ENCODE measurements at regions not wholly inside any gene's neighbourhood (a gene's known extent, or its start where the extent isn't known, plus 50 kb on each side); places are given as distances from the start of the nearest gene placed in this dataset.

GRCh38 chr1:201672685-201673084, 133.8 kb downstream of the NAV1 start:
- no peak overlapping the region for H3K4me3 Mint-ChIP-seq
- no peak for TF ChIP-seq CTCF (IDR thresholded peaks at IDR 0.05)
- H4K20me1 ChIP-seq (ENCODE audit: control insufficient read depth, insufficient read depth, low read length, poor library complexity, severe bottlenecking) = no peaks in the 10 kb centered on the region
- H3K4me1 Mint-ChIP-seq = no peaks in the 10 kb centered on the region
- peaks cover 0 to 3% (median 0%) of the 10 kb centered on the region in 4 experiments for H3K27me3 ChIP-seq (replicated peaks in 1 of 4; ENCODE audit: control extremely low read depth in 1 of 4, control insufficient read depth in 3 of 4, insufficient read depth in 4 of 4, low read length in 3 of 4)
- no peak overlapping the region for H3K9ac ChIP-seq (ENCODE audit: low read length)
- no peaks in the 10 kb centered on the region for H3K4me1 ChIP-seq (ENCODE audit: control insufficient read depth in 2 of 2, insufficient read depth in 2 of 2, low read length in 2 of 2)
- 75% methylated on average over 7 of the region's 8 CpGs for WGBS (ENCODE audit: insufficient coverage)
- intact Hi-C loops (cut with micrococcal nuclease) = no loop called here
- H2AFZ ChIP-seq (ENCODE audit: insufficient read depth, low read depth, low read length, poor library complexity, severe bottlenecking) = no peak overlapping the region
- H3K27me3 Mint-ChIP-seq = peaks cover 22% of the 10 kb centered on the region
- H3K27ac ChIP-seq (ENCODE audit: low read length in 2 of 2) = no peak overlapping the region
- no peak overlapping the region for H3K4me2 ChIP-seq (replicated peaks; ENCODE audit: low read depth, low read length, poor library complexity, severe bottlenecking)
- no peak for ATAC-seq (ENCODE audit: low read depth)
- no peaks in the 10 kb centered on the region for H3K79me2 ChIP-seq (ENCODE audit: control insufficient read depth, insufficient read depth, low read length)
- no peaks in the 10 kb centered on the region for H3K9me3 ChIP-seq (ENCODE audit: control extremely low read depth in 1 of 3, control insufficient read depth in 2 of 3, insufficient read depth in 1 of 3, low read length in 2 of 3)
- CTCF ChIA-PET = no interaction called here
- no peaks in the 10 kb centered on the region for H3K9me3 Mint-ChIP-seq (ENCODE audit: insufficient read depth)
- H3K36me3 ChIP-seq (replicated peaks in 1 of 2; ENCODE audit: control extremely low read depth in 1 of 2, control insufficient read depth in 1 of 2, extremely low read depth in 1 of 2, insufficient read depth in 2 of 2, low read length in 1 of 2) = no peaks in the 10 kb centered on the region
- no peak for DNase-seq
- POLR2A ChIA-PET = no interaction called here
- H3K4me3 ChIP-seq (ENCODE audit: control extremely low read depth in 1 of 5, extremely low read depth in 1 of 5, insufficient read depth in 1 of 5, low read depth in 2 of 5, low read length in 4 of 5) = no peak overlapping the region
- H3K27ac Mint-ChIP-seq = no peak overlapping the region

GRCh38 chr1:201673093-201673492, 134.2 kb downstream of the NAV1 start:
- Histone ChIP-seq H3K9ac (ENCODE audit: low read length) (no peak overlapping the region), H3K9me3 (ENCODE audit: control extremely low read depth in 1 of 3, control insufficient read depth in 2 of 3, insufficient read depth in 1 of 3, low read length in 2 of 3) (no peaks in the 10 kb centered on the region), H3K27ac (ENCODE audit: low read length in 2 of 2) (no peak overlapping the region), H3K79me2 (ENCODE audit: control insufficient read depth, insufficient read depth, low read length) (no peaks in the 10 kb centered on the region), H3K4me2 (replicated peaks; ENCODE audit: low read depth, low read length, poor library complexity, severe bottlenecking) (no peak overlapping the region), H3K4me1 (ENCODE audit: control insufficient read depth in 2 of 2, insufficient read depth in 2 of 2, low read length in 2 of 2) (no peaks in the 10 kb centered on the region), H3K27me3 (replicated peaks in 1 of 4; ENCODE audit: control extremely low read depth in 1 of 4, control insufficient read depth in 3 of 4, insufficient read depth in 4 of 4, low read length in 3 of 4) (peaks cover 0 to 3% (median 0%) of the 10 kb centered on the region in 4 experiments), H3K36me3 (replicated peaks in 1 of 2; ENCODE audit: control extremely low read depth in 1 of 2, control insufficient read depth in 1 of 2, extremely low read depth in 1 of 2, insufficient read depth in 2 of 2, low read length in 1 of 2) (no peaks in the 10 kb centered on the region), H2AFZ (ENCODE audit: insufficient read depth, low read depth, low read length, poor library complexity, severe bottlenecking) (no peak overlapping the region), H3K4me3 (ENCODE audit: control extremely low read depth in 1 of 5, extremely low read depth in 1 of 5, insufficient read depth in 1 of 5, low read depth in 2 of 5, low read length in 4 of 5) (no peak overlapping the region), H4K20me1 (ENCODE audit: control insufficient read depth, insufficient read depth, low read length, poor library complexity, severe bottlenecking) (no peaks in the 10 kb centered on the region)
- intact Hi-C loops (cut with micrococcal nuclease) = no loop called here
- CTCF ChIA-PET = no interaction called here
- no peak for ATAC-seq (ENCODE audit: low read depth)
- Mint-ChIP-seq H3K9me3 (ENCODE audit: insufficient read depth) (no peaks in the 10 kb centered on the region), H3K4me3 (no peak overlapping the region), H3K4me1 (no peaks in the 10 kb centered on the region), H3K27ac (no peak overlapping the region), H3K27me3 (peaks cover 22% of the 10 kb centered on the region)
- WGBS (ENCODE audit: insufficient coverage) = 8% methylated on average over 6 of the region's 9 CpGs
- no peak for DNase-seq
- POLR2A ChIA-PET = no interaction called here
- no peak for TF ChIP-seq EZH2 (IDR thresholded peaks at IDR 0.05; ENCODE audit: borderline replicate concordance, insufficient read depth, low read depth, low read length, poor library complexity, severe bottlenecking)
- no peak for TF ChIP-seq CTCF (IDR thresholded peaks at IDR 0.05)

Measured in B cell (primary cell).